ENCODE measurements at regions not wholly inside any gene's neighbourhood (a gene's known extent, or its start where the extent isn't known, plus 50 kb on each side); places are given as distances from the start of the nearest gene placed in this dataset.

DNA sequence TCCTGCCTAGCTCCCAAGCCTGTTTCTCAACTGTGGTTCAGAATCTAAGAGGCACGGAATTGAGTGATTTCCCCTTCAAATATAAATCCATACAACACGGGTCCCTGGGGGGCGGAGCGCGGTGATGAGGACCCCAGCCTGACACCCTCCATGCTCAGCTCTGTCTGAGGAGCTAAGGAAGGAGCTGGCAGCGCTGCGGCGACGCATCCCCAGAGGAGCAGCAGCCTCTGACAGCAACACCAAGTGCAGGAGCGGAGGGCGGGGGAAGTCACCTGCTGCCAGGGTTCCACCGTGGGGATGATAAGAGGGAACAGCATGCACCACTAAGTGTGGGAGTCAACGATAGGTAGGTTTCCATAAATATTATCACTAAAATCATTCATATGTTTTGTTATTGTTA is 72.6 kb upstream of the VWC2 start:
- TF ChIP-seq EP300 (IDR thresholded peaks at IDR 0.05) (no peak), POLR2A (IDR thresholded peaks at IDR 0.05) (no peak)
- TF ChIP-seq, protein P1, sequence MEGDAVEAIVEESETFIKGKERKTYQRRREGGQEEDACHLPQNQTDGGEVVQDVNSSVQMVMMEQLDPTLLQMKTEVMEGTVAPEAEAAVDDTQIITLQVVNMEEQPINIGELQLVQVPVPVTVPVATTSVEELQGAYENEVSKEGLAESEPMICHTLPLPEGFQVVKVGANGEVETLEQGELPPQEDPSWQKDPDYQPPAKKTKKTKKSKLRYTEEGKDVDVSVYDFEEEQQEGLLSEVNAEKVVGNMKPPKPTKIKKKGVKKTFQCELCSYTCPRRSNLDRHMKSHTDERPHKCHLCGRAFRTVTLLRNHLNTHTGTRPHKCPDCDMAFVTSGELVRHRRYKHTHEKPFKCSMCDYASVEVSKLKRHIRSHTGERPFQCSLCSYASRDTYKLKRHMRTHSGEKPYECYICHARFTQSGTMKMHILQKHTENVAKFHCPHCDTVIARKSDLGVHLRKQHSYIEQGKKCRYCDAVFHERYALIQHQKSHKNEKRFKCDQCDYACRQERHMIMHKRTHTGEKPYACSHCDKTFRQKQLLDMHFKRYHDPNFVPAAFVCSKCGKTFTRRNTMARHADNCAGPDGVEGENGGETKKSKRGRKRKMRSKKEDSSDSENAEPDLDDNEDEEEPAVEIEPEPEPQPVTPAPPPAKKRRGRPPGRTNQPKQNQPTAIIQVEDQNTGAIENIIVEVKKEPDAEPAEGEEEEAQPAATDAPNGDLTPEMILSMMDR (IDR thresholded peaks at IDR 0.05), result no peak
